Caco-2 (cell line): ENCODE measurements at regions not wholly inside any gene's neighbourhood (a gene's known extent, or its start where the extent isn't known, plus 50 kb on each side); places are given as distances from the start of the nearest gene placed in this dataset.

Source experiments
- BruUV-seq: library from RNA; stranded (reverse); fragments of 400-500 nt; replicated peaks from 2 replicates; lab custom pipeline; 2021; lab: Mats Ljungman, UMichigan
- CTCF ChIA-PET: fragments of 300-600 bp; sonication (Branson Sonifier 250); formaldehyde crosslinking; loops from one replicate; lab custom pipeline; 2022; ENCODE audit warnings: antibody characterized with exemption; lab: Charles Lee
- POLR2A ChIA-PET: fragments of 300-600 bp; sonication (Branson Sonifier 250); formaldehyde crosslinking; loops from one replicate; lab custom pipeline; 2022; ENCODE audit warnings: antibody characterized with exemption; lab: Charles Lee
- DNase-seq, 2 experiments: peaks; one replicate each; pipeline versions ENCODE4 v3.0.0 to v3.0.0-alpha.2; 2020 to 2022
- H3K27me3 ChIP-seq: replicated peaks from 2 replicates; pipeline ENCODE4 v1.6.0; 2011; ENCODE audit warnings: low read length; ENCODE audit not compliant: control insufficient read depth, insufficient read depth
- H3K36me3 ChIP-seq: 2 replicates; pipeline ENCODE4 v1.5.1; 2011; ENCODE audit warnings: low read length; ENCODE audit not compliant: control insufficient read depth, insufficient read depth
- H3K4me1 ChIP-seq: fragments of 250-450 bp; sonication (Bioruptor Pico); 2 replicates; pipeline ENCODE4 v1.5.1; 2020; ENCODE audit warnings: mild to moderate bottlenecking
- H3K4me3 ChIP-seq: 2 replicates; pipeline ENCODE4 v1.5.1; 2011; ENCODE audit warnings: low read depth, mild to moderate bottlenecking, control low read depth, low read length
- H3K9me3 ChIP-seq: fragments of 250-450 bp; sonication (Bioruptor Pico); 2 replicates; pipeline ENCODE4 v1.5.1; 2020; ENCODE audit warnings: mild to moderate bottlenecking, moderate library complexity
- H3K27ac Mint-ChIP-seq: one replicate; pipeline ENCODE4 v1.8.0; 2022; ENCODE audit warnings: mixed read lengths; ENCODE audit not compliant: unreplicated experiment
- H3K27me3 Mint-ChIP-seq: one replicate; pipeline ENCODE4 v1.8.0; 2022; ENCODE audit warnings: mixed read lengths; ENCODE audit not compliant: insufficient read depth, unreplicated experiment
- H3K36me3 Mint-ChIP-seq: one replicate; pipeline ENCODE4 v1.8.0; 2022; ENCODE audit warnings: mild to moderate bottlenecking, mixed read lengths; ENCODE audit not compliant: insufficient read depth, unreplicated experiment
- H3K4me1 Mint-ChIP-seq: one replicate; pipeline ENCODE4 v1.8.0; 2022; ENCODE audit warnings: low read depth, mixed read lengths; ENCODE audit not compliant: unreplicated experiment
- H3K4me3 Mint-ChIP-seq: one replicate; pipeline ENCODE4 v1.8.0; 2022; ENCODE audit warnings: mild to moderate bottlenecking, moderate library complexity, mixed read lengths; ENCODE audit not compliant: unreplicated experiment
- H3K9me3 Mint-ChIP-seq: one replicate; pipeline ENCODE4 v1.8.0; 2022; ENCODE audit warnings: mixed read lengths; ENCODE audit not compliant: unreplicated experiment
- intact Hi-C: fragments of 100-400 bp; cut with micrococcal nuclease; formaldehyde crosslinking; loops from one replicate; pipeline ENCODE4 v1.10.0; 2022; ENCODE audit not compliant: unreplicated experiment
- TF ChIP-seq, protein P1 (sequence below), 2 experiments: fragments of 200-600 bp in 1 of 2; IDR thresholded peaks; 1 replicate in 1 of 2; 2 replicates in 1 of 2; pipeline versions ENCODE4 v1.5.1 to v1.8.0; 2011 to 2022; ENCODE audit warnings: antibody characterized with exemption in 1 of 2, control low read depth in 1 of 2, inconsistent platforms in 1 of 2, low read depth in 1 of 2, low read length in 1 of 2, mild to moderate bottlenecking in 1 of 2, moderate library complexity in 1 of 2; ENCODE audit not compliant: insufficient read depth in 1 of 2, severe bottlenecking in 1 of 2, unreplicated experiment in 1 of 2

DNA sequence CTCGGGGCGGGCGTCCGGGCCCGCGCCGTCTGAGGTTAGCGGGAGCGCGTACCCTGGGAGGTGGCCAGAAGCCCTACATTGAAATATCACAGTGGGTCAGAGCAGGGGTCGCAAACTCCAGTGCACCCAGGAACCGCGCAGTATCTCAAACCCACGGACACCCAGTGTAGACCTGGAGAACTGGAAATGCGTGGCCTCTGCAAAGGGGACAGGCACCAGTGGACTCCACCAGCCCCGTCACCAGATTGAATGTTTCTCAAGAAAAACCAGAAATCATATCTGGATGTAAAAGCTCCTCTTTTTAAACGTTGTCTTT, 117.6 kb upstream of the SMIM23 start:
- Mint-ChIP-seq H3K27ac (no peak overlapping the region), H3K4me1 (no peaks in the 10 kb centered on the region), H3K36me3 (no peaks in the 10 kb centered on the region), H3K4me3 (no peak overlapping the region), H3K27me3 (peaks cover 15% of the 10 kb centered on the region), H3K9me3 (peaks cover 10% of the 10 kb centered on the region)
- TF ChIP-seq, protein P1, sequence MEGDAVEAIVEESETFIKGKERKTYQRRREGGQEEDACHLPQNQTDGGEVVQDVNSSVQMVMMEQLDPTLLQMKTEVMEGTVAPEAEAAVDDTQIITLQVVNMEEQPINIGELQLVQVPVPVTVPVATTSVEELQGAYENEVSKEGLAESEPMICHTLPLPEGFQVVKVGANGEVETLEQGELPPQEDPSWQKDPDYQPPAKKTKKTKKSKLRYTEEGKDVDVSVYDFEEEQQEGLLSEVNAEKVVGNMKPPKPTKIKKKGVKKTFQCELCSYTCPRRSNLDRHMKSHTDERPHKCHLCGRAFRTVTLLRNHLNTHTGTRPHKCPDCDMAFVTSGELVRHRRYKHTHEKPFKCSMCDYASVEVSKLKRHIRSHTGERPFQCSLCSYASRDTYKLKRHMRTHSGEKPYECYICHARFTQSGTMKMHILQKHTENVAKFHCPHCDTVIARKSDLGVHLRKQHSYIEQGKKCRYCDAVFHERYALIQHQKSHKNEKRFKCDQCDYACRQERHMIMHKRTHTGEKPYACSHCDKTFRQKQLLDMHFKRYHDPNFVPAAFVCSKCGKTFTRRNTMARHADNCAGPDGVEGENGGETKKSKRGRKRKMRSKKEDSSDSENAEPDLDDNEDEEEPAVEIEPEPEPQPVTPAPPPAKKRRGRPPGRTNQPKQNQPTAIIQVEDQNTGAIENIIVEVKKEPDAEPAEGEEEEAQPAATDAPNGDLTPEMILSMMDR (IDR thresholded peaks at IDR 0.05; ENCODE audit: insufficient read depth in 1 of 2, low read depth in 1 of 2, low read length in 1 of 2, severe bottlenecking in 1 of 2, unreplicated experiment in 1 of 2), result no peak
- Histone ChIP-seq H3K9me3 (no peaks in the 10 kb centered on the region), H3K4me3 (no peak overlapping the region), H3K36me3 (no peaks in the 10 kb centered on the region), H3K4me1 (no peaks in the 10 kb centered on the region), H3K27me3 (no peaks in the 10 kb centered on the region; the same call in none of the 2 replicates)
- ChIA-PET POLR2A (no interaction called here), CTCF (no interaction called here)
- DNase-seq, result no peak
- no TSS peak for BruUV-seq
- intact Hi-C loops, result no loop called here

DNA sequence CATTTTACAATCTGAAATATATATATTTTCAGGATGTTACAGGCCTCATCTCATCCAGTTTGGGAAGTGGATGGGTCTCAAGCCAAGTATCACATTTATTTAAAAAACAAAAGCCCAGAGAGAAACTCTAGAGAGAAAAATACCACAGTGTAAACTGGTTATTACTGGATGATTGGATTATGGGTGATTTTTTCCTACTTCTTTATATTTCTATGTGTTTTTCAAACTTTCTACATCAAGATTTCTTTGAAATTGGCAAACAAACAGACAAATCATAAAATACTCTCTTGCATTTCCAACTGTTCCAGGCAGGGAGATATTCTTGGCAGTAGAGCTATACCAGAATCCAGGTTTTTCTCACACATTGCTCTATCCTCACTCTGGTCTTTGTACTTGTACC, 116.0 kb upstream of the SMIM23 start:
- Mint-ChIP-seq H3K27ac (no peak overlapping the region), H3K27me3 (peaks cover 6% of the 10 kb centered on the region), H3K9me3 (no peaks in the 10 kb centered on the region), H3K36me3 (no peaks in the 10 kb centered on the region), H3K4me3 (no peak overlapping the region), H3K4me1 (no peaks in the 10 kb centered on the region)
- no TSS peak for BruUV-seq
- intact Hi-C loops, result no loop called here
- H3K9me3 ChIP-seq, result no peaks in the 10 kb centered on the region
- DNase-seq, result no peak
- CTCF ChIA-PET, result no interaction called here
- TF ChIP-seq, protein P1 (IDR thresholded peaks at IDR 0.05; ENCODE audit: insufficient read depth in 1 of 2, low read depth in 1 of 2, low read length in 1 of 2, severe bottlenecking in 1 of 2, unreplicated experiment in 1 of 2), result no peak
- no peaks in the 10 kb centered on the region for H3K4me1 ChIP-seq
- POLR2A ChIA-PET, result no interaction called here
- no peak overlapping the region for H3K4me3 ChIP-seq
- H3K36me3 ChIP-seq, result no peaks in the 10 kb centered on the region
- H3K27me3 ChIP-seq, result no peaks in the 10 kb centered on the region; the same call in 1 of the 2 replicates

DNA sequence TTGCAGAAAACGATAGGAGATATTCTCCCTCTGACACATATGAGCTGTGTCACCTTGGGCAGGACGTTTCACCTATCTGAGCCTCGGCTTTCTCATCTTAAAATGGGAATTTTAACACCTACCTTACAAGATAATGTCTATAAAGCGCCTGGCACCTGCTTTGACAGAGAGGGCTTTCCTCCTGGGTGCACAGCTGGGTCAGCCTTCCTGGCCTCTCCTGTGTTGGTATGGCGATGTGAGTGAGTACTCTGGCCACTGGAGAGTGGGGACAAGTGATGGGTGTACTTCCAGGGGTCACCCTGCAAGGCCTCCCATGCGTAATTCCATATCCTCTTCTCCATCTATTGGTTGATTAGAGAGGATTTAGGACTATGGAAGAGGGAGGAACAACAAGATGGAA, 113.1 kb upstream of the SMIM23 start:
- BruUV-seq, result no TSS peak
- no peaks in the 10 kb centered on the region for H3K4me1 Mint-ChIP-seq
- H3K9me3 Mint-ChIP-seq, result no peaks in the 10 kb centered on the region
- TF ChIP-seq, protein P1 (IDR thresholded peaks at IDR 0.05; ENCODE audit: insufficient read depth in 1 of 2, low read depth in 1 of 2, low read length in 1 of 2, severe bottlenecking in 1 of 2, unreplicated experiment in 1 of 2), result no peak
- H3K4me3 Mint-ChIP-seq, result no peak overlapping the region
- ChIA-PET POLR2A (no interaction called here), CTCF (no interaction called here)
- H3K27ac Mint-ChIP-seq, result no peak overlapping the region
- Histone ChIP-seq H3K4me3 (no peak overlapping the region), H3K36me3 (no peaks in the 10 kb centered on the region), H3K9me3 (no peaks in the 10 kb centered on the region), H3K27me3 (no peaks in the 10 kb centered on the region), H3K4me1 (no peaks in the 10 kb centered on the region)
- DNase-seq, result no peak
- intact Hi-C loops, result no loop called here
- peaks cover 18% of the 10 kb centered on the region for H3K27me3 Mint-ChIP-seq
- no peaks in the 10 kb centered on the region for H3K36me3 Mint-ChIP-seq
